ENCODE measurements at regions not wholly inside any gene's neighbourhood (a gene's known extent, or its start where the extent isn't known, plus 50 kb on each side); places are given as distances from the start of the nearest gene placed in this dataset.

DNA sequence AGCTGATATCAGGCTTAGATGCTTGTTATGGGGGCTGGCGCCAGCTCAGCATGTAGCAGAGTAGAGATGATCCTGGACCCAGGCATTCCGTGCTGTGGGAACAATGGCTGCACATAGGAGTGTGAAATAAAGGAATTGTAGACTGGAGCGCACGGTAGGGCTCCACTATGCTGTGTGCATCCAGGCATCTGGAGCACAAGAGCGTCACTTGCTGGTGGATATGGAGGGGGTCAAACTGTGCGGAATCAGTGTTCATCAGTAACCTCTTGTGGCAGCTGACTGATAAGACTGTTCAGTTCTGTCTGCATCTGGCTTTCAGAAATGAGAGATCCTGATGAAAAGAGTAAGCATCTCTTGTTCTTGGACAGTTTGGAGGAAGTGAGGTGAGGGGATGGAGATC, 55.8 kb downstream of the ZNF503 start:
- no peak for TF ChIP-seq EP300 (IDR thresholded peaks at IDR 0.05)
- TF ChIP-seq, protein P1, sequence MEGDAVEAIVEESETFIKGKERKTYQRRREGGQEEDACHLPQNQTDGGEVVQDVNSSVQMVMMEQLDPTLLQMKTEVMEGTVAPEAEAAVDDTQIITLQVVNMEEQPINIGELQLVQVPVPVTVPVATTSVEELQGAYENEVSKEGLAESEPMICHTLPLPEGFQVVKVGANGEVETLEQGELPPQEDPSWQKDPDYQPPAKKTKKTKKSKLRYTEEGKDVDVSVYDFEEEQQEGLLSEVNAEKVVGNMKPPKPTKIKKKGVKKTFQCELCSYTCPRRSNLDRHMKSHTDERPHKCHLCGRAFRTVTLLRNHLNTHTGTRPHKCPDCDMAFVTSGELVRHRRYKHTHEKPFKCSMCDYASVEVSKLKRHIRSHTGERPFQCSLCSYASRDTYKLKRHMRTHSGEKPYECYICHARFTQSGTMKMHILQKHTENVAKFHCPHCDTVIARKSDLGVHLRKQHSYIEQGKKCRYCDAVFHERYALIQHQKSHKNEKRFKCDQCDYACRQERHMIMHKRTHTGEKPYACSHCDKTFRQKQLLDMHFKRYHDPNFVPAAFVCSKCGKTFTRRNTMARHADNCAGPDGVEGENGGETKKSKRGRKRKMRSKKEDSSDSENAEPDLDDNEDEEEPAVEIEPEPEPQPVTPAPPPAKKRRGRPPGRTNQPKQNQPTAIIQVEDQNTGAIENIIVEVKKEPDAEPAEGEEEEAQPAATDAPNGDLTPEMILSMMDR (IDR thresholded peaks at IDR 0.05) = no peak
- no peak for TF ChIP-seq POLR2A (IDR thresholded peaks at IDR 0.05; ENCODE audit: low read depth)
- no peak for TF ChIP-seq POLR2AphosphoS5 (IDR thresholded peaks at IDR 0.05)

Measured in esophagus muscularis mucosa (tissue), 4 donors.